Neural progenitor cell (in vitro differentiated cells): ENCODE measurements at regions not wholly inside any gene's neighbourhood (a gene's known extent, or its start where the extent isn't known, plus 50 kb on each side); places are given as distances from the start of the nearest gene placed in this dataset.
A peak's percentile ranks its signal among the peaks of the same experiment; 100 is the strongest.

Experiments
- DNase-seq: peaks from one replicate; pipeline ENCODE4 v3.0.0-alpha.2; 2016; ENCODE audit warnings: low spot score
- H2AFZ ChIP-seq: fragments of 200-600 bp; sonication (generic); replicated peaks from 2 replicates; pipeline ENCODE4 v1.6.1; 2016; ENCODE audit warnings: antibody characterized with exemption
- H3F3A ChIP-seq: fragments of 200-600 bp; sonication (generic); 2 replicates; pipeline ENCODE4 v1.6.1; 2016; ENCODE audit warnings: antibody characterized with exemption, low read depth
- H3K27ac ChIP-seq: fragments of 200-600 bp; sonication (generic); 2 replicates; pipeline ENCODE4 v1.5.1; 2016; ENCODE audit warnings: mild to moderate bottlenecking
- H3K27me3 ChIP-seq: fragments of 200-600 bp; sonication (generic); 2 replicates; pipeline ENCODE4 v1.6.1; 2016; ENCODE audit warnings: mild to moderate bottlenecking, moderate library complexity
- H3K36me3 ChIP-seq: fragments of 200-600 bp; sonication (generic); 2 replicates; pipeline ENCODE4 v1.5.1; 2016
- H3K4me1 ChIP-seq: fragments of 200-600 bp; sonication (generic); 2 replicates; pipeline ENCODE4 v1.6.1; 2016; ENCODE audit warnings: mixed run types
- H3K4me2 ChIP-seq: fragments of 200-600 bp; sonication (generic); 2 replicates; pipeline ENCODE4 v1.6.1; 2016
- H3K4me3 ChIP-seq: fragments of 200-600 bp; sonication (generic); 2 replicates; pipeline ENCODE4 v1.5.1; 2016
- H3K79me2 ChIP-seq: fragments of 200-600 bp; sonication (generic); 2 replicates; pipeline ENCODE4 v1.6.1; 2016; ENCODE audit warnings: low read depth
- H3K9ac ChIP-seq: fragments of 200-600 bp; sonication (generic); 2 replicates; pipeline ENCODE4 v1.6.1; 2016
- H3K9me3 ChIP-seq: fragments of 200-600 bp; sonication (generic); 2 replicates; pipeline ENCODE4 v1.5.1; 2016; ENCODE audit warnings: low read depth
- H4K20me1 ChIP-seq: fragments of 200-600 bp; sonication (generic); 2 replicates; pipeline ENCODE4 v1.6.1; 2016; ENCODE audit warnings: low read depth
- H3K27ac Mint-ChIP-seq: 3 replicates; pipeline ENCODE4 v1.8.0; 2021; ENCODE audit warnings: mixed read lengths
- H3K27me3 Mint-ChIP-seq: 2 replicates; pipeline ENCODE4 v1.8.0; 2022; ENCODE audit warnings: low read depth, mild to moderate bottlenecking, inconsistent platforms, moderate library complexity, mixed read lengths; ENCODE audit not compliant: insufficient read depth
- H3K36me3 Mint-ChIP-seq: 3 replicates; pipeline ENCODE4 v1.8.0; 2021; ENCODE audit warnings: mixed read lengths
- H3K4me1 Mint-ChIP-seq: 3 replicates; pipeline ENCODE4 v1.8.0; 2021; ENCODE audit warnings: mixed read lengths
- H3K4me3 Mint-ChIP-seq: 3 replicates; pipeline ENCODE4 v1.8.0; 2021; ENCODE audit warnings: mild to moderate bottlenecking, moderate library complexity, mixed read lengths
- H3K9me3 Mint-ChIP-seq: 3 replicates; pipeline ENCODE4 v1.8.0; 2020; ENCODE audit warnings: mixed read lengths
- EZH2 ChIP-seq: fragments of 200-600 bp; sonication (generic); IDR thresholded peaks from 2 replicates; pipeline ENCODE4 v1.6.1; 2017; ENCODE audit warnings: antibody characterized with exemption, mild to moderate bottlenecking, moderate library complexity
- EZH2phosphoT487 ChIP-seq: fragments of 200-600 bp; sonication (generic); IDR thresholded peaks from 2 replicates; pipeline ENCODE4 v1.6.1; 2017; ENCODE audit warnings: antibody characterized with exemption
- TF ChIP-seq, protein P1 (sequence below): fragments of 200-600 bp; sonication (generic); IDR thresholded peaks from 2 replicates; pipeline ENCODE4 v1.5.1; 2017; ENCODE audit warnings: antibody characterized with exemption, mild to moderate bottlenecking

GRCh38 chr2:226037526-226037925, 638.0 kb downstream of the NYAP2 start:
- Histone ChIP-seq H2AFZ (no peak overlapping the region), H3F3A (peaks cover 2% of the 10 kb centered on the region), H3K27me3 (no peaks in the 10 kb centered on the region), H3K27ac (no peak overlapping the region), H3K9me3 (no peaks in the 10 kb centered on the region), H3K9ac (no peak overlapping the region), H4K20me1 (no peaks in the 10 kb centered on the region), H3K4me2 (no peak overlapping the region), H3K79me2 (no peaks in the 10 kb centered on the region), H3K4me3 (no peak overlapping the region), H3K4me1 (peaks cover 2% of the 10 kb centered on the region), H3K36me3 (no peaks in the 10 kb centered on the region)
- TF ChIP-seq, protein P1, sequence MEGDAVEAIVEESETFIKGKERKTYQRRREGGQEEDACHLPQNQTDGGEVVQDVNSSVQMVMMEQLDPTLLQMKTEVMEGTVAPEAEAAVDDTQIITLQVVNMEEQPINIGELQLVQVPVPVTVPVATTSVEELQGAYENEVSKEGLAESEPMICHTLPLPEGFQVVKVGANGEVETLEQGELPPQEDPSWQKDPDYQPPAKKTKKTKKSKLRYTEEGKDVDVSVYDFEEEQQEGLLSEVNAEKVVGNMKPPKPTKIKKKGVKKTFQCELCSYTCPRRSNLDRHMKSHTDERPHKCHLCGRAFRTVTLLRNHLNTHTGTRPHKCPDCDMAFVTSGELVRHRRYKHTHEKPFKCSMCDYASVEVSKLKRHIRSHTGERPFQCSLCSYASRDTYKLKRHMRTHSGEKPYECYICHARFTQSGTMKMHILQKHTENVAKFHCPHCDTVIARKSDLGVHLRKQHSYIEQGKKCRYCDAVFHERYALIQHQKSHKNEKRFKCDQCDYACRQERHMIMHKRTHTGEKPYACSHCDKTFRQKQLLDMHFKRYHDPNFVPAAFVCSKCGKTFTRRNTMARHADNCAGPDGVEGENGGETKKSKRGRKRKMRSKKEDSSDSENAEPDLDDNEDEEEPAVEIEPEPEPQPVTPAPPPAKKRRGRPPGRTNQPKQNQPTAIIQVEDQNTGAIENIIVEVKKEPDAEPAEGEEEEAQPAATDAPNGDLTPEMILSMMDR = no peak
- TF ChIP-seq EZH2phosphoT487 (no peak), EZH2 (no peak)
- H3K27me3 Mint-ChIP-seq = no peaks in the 10 kb centered on the region
- peaks cover 42% of the 10 kb centered on the region for H3K9me3 Mint-ChIP-seq
- no peak overlapping the region for H3K27ac Mint-ChIP-seq
- peaks cover 20% of the 10 kb centered on the region for H3K4me1 Mint-ChIP-seq
- no peak for DNase-seq
- no peak overlapping the region for H3K4me3 Mint-ChIP-seq
- peaks cover 32% of the 10 kb centered on the region for H3K36me3 Mint-ChIP-seq

GRCh38 chr2:226031647-226032501, 632.4 kb downstream of the NYAP2 start:
- Mint-ChIP-seq H3K4me3 (peak overlapping the region; percentile 89), H3K9me3 (peaks cover 31% of the 10 kb centered on the region), H3K36me3 (peaks cover 27% of the 10 kb centered on the region), H3K27ac (peak overlapping the region; percentile 98), H3K4me1 (peaks cover 47% of the 10 kb centered on the region), H3K27me3 (peaks cover 2% of the 10 kb centered on the region)
- no peak overlapping the region for H3K9ac ChIP-seq
- peak overlapping the region; percentile 82 for H3K27ac ChIP-seq
- TF ChIP-seq, protein P1 = no peak
- TF ChIP-seq EZH2phosphoT487 (no peak), EZH2 (no peak)
- no peaks in the 10 kb centered on the region for H4K20me1 ChIP-seq
- no peaks in the 10 kb centered on the region for H3K79me2 ChIP-seq
- H3K36me3 ChIP-seq = no peaks in the 10 kb centered on the region
- H3K27me3 ChIP-seq = no peaks in the 10 kb centered on the region
- H2AFZ ChIP-seq = no peak overlapping the region
- peak; percentile 41 for DNase-seq
- H3K4me3 ChIP-seq = peak overlapping the region; percentile 48
- no peaks in the 10 kb centered on the region for H3K9me3 ChIP-seq
- H3K4me1 ChIP-seq = peaks cover 33% of the 10 kb centered on the region
- peak overlapping the region; percentile 82 for H3K4me2 ChIP-seq
- peaks cover 32% of the 10 kb centered on the region for H3F3A ChIP-seq

DNA sequence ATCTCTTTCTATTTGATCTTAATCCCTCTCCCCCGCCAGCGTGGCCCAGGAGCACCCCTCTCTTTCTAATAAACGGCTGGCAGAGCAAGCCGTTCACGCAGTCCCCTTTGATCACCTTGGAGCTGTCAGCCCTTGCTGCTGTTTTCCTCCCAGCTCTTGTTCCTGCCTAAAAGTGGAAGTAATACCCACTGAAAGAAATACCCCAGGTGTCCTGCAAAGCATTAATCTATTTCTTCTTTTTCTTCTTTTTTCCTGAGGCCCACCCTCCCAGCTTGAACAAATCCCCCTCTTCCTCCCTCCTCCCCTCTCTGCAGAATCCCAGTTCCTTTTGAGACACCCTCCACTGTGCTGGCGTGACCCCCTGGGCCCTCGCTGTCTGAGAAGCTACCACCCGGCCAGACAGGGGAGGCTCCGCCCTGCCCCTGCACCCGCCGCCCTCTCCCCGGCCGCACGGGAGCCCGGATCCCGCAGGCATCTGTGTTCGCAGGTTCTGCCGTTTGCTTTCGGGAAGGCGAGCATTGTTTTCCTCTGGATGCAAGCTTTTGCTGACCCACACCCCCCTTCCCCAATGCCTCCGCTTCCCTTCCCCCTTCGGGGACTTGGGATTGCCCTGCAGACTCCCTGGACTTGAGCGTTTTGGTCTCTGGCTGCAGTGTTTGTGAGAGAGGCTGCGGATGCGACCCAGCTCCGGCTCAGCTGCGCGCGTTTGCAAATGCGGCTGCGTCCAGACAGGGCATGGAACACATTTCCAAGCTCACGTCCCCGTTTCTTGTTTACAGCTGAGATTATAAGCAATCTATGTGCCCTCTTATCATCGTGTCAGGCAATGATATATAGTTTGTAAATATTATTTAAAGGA, 631.5 kb downstream of the NYAP2 start:
- H3K4me1 ChIP-seq = peaks cover 33% of the 10 kb centered on the region
- Mint-ChIP-seq H3K4me1 (peaks cover 47% of the 10 kb centered on the region), H3K27me3 (peaks cover 2% of the 10 kb centered on the region), H3K9me3 (peaks cover 26% of the 10 kb centered on the region), H3K27ac (peak overlapping the region; percentile 98), H3K36me3 (peaks cover 26% of the 10 kb centered on the region), H3K4me3 (peak overlapping the region; percentile 89)
- H3K4me2 ChIP-seq = peak overlapping the region; percentile 82
- peaks cover 32% of the 10 kb centered on the region for H3F3A ChIP-seq
- peak overlapping the region; percentile 14 for H2AFZ ChIP-seq
- H3K27me3 ChIP-seq = no peaks in the 10 kb centered on the region
- no peaks in the 10 kb centered on the region for H3K79me2 ChIP-seq
- peak; percentile 93 for DNase-seq
- H3K9ac ChIP-seq = no peak overlapping the region
- no peaks in the 10 kb centered on the region for H4K20me1 ChIP-seq
- no peaks in the 10 kb centered on the region for H3K9me3 ChIP-seq
- H3K27ac ChIP-seq = peak overlapping the region; percentile 82
- no peaks in the 10 kb centered on the region for H3K36me3 ChIP-seq
- peak; percentile 61 for TF ChIP-seq EZH2
- TF ChIP-seq, protein P1 = no peak
- TF ChIP-seq EZH2phosphoT487 = peak; percentile 33
- peak overlapping the region; percentile 48 for H3K4me3 ChIP-seq
